GM19324 (cell line): ENCODE measurements at regions not wholly inside any gene's neighbourhood (a gene's known extent, or its start where the extent isn't known, plus 50 kb on each side); places are given as distances from the start of the nearest gene placed in this dataset.
A peak's percentile ranks its signal among the peaks of the same experiment; 100 is the strongest.

Experiments
- ATAC-seq: cut with Tn5 transposase; IDR thresholded peaks from one replicate; pipeline ENCODE4 v1.9.1; 2021; ENCODE audit warnings: mild to moderate bottlenecking, moderate library complexity; ENCODE audit not compliant: unreplicated experiment, low FRiP score

DNA sequence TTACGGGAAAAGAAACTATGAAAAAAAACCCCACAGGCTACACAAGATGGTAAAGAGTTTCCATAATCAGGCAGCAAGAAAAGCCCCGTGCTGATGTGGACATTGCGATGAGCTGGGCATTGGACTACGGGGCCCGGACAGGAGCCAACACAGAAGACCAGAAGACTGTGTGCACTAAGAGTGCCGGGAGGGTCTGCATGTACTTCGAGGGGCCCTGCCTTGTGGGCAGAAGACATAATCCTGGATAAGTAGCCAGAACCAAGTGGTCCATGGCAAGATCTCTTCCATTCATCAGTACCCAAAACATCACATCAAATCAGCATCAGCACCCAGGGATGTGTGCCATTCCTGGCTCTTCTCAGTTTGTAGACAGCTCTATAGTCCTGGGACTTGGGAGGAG, 317.8 kb downstream of the FGF9 start:
- no peak for ATAC-seq

DNA sequence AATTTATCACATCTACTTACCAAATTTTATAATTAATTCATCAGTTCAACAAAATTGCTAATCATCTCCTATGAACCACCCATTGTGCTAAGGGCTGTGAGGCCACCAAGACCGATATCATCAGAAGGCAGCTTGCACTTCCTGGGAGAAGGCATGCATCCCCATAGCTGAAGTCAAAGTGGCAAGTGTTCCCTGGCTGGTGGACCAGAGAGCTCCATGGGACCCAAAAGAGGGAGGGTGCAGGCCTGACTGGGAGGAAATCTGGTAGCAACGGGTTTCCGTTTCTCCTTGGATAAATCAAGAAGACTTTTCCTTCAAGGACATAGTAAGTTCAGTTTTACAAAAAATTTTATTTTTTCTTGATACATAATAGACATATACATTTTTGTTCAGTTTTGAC, 325.2 kb downstream of the FGF9 start:
- ATAC-seq: no peak

DNA sequence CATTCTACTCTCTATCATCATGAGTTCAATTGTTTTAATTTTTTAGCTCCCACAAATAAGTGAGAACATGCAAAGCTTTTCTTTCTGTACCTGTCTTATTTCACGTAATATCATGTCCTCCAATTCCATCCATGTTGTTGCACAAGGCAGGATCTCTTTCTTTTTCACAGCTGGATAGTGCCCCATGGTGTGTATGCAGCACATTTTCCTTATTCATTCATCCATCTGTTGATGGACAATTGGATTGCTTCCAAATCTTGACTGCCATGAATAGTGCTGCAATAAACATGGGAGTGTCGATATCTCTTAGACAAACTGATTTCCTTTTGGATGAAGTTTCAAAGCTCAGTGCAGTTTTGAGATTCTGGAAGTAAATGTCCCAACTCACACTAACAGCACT, 326.9 kb downstream of the FGF9 start:
- ATAC-seq: no peak

DNA sequence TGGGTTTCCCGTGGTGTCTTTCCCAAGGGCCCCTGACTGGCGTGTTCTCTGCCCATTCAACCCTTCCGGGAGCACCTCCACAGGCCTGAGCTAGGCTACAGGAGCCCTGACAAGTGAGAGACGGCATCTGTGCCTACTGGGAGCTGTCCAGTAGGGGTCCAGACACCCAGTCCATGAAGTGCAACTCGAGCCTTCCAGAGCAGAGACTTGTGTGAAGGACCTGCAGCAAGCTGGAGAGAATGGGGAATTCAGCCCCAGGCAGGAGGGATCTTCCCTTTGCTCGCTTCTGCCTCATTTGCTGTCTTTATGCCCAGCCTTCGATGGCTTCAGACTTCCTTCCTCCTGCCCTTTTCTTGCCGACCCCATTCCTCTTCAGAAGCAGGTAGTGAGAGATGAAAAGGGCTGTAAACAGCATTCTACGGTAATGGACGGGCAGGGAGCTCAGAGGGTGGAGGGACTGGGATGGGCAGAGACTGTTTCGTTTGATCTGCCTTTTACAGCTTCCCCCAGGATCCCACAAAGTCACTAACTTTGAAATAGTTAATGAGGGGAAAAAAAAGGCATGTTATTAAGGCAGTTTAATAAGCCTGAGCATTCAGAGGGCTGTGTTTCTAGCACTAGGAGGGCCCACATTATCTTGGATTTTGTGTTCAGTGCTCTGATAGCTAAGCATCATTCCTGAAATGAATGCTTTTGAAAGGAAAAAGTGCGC, 327.6 kb downstream of the FGF9 start:
- no peak for ATAC-seq

DNA sequence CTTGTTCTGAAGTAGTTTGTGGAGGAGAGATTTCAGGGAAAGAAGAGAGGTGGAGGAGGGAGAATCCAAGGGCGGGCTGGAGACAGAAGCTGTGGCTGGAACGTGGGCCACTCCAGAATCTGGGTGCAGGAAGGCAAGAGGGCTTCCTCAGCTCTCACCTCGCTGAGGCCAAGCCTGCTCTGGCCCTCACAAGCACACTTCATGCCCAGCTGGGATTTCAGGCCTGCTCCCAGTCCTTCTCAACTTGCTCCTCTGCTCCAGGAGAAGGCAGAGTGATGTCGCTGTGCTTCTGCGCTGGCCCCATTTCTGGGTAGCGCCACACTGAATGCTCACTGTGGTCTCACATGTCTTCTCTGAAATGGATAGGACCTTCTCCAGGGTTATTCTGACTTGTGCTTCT, 328.8 kb downstream of the FGF9 start:
- ATAC-seq: no peak

DNA sequence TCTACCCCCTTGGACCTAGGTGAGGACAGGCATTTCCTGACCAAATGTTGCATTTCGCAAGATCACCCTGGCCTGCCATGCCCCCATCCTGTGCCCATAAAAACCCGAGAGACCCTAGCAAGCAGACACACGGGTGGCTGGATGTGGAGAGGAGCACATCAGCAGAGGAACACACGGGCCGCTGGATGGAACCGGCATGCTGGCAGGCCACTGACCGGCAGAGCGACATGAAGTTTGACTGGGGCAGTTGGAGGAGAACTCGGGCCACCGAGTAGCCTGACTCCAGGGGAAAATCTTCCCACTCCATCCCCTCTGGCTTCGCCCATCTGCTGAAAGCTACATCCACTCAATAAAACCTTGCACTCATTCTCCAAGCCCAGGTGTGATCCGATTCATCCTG, 329.3 kb downstream of the FGF9 start:
- no peak for ATAC-seq

DNA sequence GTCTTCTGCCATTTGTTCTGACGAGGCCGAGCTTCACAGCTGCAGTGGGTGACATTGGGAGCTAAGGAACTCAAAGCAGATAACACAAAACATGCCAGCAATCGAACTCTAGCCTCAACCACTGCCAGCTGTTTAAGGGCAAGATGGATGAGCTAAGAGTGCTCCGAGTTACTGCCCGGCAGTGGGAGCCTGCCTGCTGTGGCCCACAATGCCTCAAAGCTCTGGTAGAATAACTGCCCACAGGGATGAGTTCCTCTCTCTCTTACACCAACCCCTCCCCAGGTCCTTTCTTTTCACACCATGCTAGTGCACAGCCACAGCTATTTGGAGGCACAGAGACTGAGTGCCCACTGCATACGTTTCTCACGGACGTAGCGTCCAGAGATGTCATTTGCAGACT, 330.5 kb downstream of the FGF9 start:
- ATAC-seq: no peak

DNA sequence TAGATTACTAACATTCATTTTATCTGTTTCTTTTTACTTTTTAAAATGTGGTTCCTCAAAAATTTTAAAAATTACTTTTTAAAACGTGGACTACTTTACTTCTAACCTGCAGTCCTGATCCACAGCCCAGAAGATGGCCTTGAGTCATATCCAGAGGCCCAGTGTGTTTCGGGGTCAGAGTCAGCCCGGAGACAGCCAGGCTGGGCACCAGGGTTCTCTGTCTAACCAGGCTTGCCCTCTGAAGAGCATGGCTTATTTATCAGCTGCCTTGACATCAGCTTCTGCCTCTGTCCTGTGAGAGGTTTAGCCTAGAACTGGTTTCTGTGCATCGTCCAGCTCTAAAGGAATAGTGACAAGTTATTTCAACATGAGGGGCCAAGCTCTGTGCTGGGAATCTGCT, 332.0 kb downstream of the FGF9 start:
- ATAC-seq: no peak

DNA sequence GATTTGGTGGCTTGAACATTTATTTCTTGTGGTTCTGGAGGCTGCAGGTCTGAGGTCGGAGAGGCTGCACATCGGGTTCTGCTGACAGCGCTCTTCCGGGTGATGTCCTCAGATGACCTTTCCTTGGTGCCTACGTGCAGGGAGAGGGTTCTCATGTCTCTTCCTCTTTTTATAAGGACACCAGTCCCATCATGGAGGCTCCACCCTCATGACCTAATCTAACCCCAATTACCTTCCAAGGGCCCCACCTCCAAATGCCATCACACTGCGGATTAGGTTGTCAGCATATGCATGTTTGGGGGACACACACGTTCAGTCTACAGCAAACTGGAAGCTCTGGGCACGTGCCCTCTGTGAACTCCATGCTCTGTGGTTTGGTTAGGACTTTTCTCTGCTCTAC, 338.6 kb downstream of the FGF9 start:
- no peak for ATAC-seq

DNA sequence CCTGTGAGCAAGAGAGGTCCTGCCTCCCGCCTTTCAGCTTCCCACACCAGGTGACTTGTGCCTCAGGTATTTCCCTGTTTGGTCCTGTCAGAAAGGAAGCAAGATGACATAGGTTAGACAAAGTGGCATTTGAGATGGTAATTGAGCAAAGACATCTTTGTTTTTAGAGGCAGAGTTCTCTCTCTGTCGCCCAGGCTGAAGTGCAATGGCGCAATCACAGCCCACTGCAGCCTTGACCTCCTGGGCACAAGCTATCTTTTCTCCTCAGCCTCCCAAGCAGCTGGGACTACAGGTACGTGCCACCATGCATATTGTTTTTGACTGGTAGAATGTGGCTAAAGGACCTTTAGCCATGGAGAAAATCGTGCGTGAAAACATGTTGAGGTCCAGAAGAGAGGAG, 339.1 kb downstream of the FGF9 start:
- ATAC-seq: no peak

DNA sequence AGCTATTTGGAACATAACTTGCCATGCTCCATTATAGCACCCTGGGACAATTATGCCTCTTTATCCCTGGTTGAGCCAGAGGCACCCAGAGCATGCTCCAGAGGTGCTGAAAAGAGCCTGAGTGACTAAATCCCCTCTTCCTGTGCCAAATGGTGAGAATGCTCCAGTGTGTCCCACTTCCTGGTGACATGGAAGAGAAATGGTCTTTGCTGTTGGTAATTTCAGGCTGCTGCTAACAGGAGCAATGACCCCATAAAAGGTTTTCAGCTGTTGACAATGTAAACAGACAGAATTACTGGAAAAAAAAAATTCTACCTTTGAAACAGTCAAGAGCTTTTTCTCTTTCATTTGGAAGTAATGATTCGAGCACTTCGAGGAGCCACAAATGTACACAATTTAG, 341.8 kb downstream of the FGF9 start:
- ATAC-seq: no peak

DNA sequence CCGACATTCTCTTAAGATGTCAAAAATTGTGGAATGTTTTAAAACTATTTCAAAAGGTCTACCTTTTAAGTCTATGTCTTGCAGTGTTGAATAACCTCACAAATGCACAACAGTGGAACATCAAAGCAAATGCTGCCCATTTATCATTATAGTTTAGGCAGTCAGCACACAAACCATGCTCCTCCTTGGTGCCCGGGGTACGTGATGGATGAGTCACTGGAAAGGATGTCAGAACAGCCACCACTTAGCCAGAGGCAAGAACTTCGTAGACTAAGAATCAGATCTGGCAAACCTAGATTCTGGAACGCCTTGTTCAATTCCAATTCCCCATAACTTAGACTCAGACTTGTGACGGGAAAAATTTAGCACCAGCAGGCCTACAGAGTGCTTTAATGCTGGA, 343.6 kb downstream of the FGF9 start:
- ATAC-seq: no peak

DNA sequence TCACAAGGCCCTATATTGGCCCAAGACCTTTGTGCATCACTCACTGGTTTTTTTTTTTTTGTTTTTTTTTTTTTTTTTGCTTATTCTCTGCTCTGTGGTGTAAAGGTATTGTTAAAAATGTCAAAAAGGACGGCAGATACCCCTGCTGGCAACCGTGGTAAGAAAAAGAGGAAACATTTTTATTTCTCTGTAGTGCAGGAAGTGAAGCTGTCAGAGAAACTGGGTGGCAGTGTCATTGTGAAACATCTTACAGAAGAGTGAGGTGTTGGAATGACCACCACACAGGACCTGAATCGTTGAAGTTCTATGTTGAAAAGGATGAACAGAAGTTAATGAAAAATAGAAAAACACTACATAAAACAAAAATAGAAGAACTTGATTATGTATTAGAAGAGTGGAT, 346.4 kb downstream of the FGF9 start:
- peak; percentile 82 for ATAC-seq

DNA sequence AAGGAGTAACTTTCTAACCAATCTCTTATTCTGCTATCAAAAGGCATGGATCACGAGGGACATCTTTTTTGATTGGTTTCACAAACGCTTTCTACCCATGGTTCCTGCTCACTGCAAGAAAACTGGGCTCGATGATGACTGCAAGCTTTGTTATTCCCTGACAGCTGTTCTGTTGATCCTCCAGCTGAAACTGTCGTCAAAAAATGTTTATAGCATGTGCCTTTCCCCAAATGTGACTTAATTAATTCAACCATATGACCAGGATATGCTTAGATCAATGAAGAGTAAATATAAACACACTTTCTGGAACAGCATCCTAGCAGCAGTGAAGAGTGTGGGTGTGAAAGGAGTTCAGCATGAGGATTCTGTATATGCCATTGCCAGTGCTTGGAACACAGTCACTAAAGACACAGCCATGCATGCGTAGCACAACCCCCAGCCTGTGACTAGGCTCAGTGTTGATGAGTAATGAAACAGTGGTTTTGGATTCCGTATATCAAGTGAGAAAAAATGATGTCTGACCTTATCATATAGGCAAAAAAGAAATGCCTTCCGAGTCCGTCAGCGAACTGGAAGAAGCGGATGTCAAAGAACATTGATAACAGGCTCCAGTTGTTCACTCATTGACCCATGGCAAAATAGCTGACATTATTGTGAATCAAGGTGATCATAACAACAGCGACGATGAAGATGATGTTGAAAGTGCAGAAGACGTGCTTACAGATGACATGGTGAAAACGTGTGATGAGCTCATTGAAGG, 347.4 kb downstream of the FGF9 start:
- no peak for ATAC-seq

DNA sequence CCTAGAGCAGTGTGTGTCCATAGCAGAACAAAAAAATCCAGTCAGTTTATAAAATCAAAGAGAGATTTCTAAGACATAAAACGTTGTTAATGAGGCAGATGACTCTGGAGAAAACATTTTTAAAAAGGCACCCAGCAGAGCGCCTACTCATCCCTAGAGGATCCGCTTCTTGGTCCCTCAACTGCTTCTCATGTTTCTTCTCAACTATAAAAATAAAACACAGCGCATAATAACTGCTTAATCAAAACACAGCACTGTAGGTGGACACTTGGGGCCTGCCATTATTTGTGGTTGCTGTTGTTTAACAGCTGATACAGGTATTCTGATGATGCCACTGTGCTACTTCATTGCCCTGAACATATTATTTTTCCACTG, 347.9 kb downstream of the FGF9 start:
- no peak for ATAC-seq

DNA sequence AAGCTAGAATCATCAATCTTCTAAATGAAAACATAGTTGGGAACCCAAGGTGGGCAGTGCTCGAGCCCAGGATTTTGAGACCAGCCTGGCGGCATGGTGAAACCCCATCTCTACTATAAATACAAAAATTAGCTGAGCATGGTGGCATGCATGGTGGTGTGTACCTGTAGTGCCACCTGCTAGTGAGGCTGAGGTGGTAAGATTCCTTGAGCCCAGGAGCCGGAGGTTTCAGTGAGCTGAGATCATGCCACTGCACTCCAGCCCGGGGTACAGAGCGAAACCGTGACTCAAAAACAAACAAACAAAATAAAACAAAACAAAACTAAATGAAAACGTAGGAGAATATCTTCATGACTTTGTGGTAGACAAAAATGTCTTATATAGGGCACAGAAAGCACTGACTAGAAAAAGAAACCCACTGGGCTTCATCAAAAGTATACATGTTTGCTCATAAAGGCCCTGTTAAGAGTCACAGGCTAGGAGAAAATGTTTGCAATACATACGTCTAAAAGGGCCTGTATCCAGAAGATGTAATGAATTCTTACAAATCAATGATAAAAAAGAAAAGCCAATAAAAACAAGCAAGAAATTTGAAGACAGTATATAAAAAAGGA, 353.6 kb downstream of the FGF9 start:
- no peak for ATAC-seq

DNA sequence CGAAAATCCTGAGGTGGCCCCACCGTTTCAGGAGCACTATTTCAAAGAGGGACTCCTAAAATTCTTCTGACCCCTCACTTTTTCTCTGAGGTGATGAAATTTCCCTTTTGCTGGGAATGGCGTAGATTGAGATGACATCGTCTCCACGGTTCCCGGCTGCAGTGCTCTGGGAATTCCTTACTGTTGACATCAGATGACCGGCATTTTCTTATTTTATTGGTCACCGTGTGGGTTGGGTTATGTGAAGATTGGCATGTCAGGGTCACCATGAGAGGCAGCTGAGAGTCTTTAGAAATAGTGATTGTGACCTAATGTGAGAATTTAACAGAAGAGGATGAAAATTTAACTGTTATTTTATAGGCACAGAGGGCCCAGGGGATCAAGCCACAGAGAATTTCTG, 356.7 kb downstream of the FGF9 start:
- ATAC-seq: no peak

DNA sequence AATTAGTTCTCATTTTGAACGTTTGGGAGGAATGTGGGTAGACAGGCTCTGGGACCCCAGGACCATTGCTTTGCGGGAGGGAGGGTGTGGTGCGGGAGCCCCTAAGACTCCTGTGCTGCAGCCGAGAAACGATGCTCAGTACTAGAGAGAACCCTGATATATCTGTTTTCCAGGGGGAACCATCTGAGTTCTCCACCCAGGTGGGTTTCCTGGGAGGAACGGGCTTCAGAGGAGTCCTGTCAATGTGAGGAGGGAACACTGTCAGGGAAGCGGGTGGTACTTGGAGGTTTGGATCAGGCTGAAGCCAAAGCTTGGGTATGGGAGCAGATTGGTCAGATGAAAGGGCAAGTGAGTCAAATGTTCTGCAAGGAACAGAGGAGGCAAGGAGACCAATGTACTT, 358.0 kb downstream of the FGF9 start:
- no peak for ATAC-seq

DNA sequence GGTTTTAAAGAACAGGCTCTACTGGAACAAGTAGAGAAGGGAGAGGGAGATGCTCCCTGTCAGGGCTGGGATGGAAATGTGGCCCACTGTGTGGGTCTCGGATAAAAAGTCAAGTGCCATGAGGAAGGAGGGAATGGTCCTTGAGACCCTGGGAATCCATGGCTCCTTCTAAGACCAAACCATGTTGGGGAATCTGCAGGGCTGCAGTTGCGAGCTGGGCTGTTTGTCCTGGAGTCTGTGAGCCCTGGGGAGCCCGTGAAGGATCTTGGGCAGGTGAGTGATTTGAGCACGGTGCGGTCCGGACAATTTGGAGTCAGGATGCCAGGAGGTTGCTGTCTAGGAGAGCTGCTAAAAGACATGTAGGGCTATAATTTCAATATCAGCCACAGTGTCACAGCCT, 359.4 kb downstream of the FGF9 start:
- no peak for ATAC-seq

DNA sequence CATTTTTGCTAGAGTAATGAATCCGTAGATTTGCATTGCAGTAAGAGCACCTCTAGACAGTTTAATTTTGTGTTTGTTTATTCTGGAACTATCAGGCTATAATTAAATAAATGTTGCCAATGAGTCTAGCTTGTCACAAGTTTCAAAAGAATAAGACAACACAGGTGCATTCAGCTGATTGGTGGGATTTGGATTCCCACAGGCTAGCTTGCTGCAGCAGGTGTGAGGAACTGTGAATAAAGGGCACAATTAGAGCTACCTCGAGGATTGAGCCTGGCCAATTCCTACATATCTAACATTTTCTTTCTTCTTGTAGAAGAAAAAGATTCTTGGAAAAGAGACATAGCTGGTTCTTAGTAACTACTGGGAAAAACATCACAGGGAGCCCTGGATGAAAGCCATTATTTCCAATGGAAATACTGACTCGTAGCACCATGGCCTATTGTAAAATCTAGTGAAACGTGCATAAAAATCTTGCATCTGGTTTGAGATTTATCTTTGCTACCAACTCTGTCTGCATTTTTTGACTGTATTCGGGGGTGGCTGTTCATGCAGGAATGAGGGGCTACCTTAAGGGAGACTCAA, 360.9 kb downstream of the FGF9 start:
- ATAC-seq: no peak

DNA sequence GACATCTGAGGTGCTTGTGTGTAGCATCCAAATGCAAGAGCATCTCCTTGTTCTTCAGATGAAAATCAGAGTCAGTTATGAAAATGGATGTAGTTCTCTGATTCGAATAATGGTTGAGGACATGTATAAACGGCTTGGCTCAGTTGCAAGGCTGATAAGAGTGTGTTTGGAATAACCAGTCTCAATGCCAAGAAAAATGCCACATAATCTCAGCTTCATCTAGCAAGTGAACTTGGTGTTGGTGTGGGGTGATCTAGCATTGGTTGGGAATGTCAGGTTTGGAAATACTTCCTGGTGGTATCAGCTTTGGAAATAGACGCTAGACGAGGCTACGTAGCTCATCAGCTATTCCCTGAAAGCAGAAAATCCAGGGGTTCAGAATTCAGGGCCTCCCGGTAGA, 362.0 kb downstream of the FGF9 start:
- no peak for ATAC-seq

DNA sequence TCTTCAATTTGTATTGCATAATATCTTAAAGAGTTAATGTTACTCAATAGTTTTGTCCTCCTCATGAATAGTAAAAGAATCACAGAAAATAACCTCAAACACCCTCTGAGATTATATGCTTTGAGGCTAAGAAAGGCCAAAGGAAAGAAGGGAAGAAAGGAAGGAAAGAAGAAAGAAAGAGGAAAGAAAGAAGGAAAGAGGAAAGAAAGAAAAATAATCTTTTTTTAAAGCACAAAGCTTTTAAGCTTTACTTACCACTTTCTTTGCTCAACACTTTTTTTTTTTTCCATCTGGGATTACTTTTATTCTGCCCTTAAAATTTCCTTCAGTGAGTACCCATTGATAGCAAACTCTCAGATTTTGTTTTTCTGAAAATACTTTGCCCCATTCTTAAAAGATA, 369.1 kb downstream of the FGF9 start:
- no peak for ATAC-seq
